ENCODE measurements at regions not wholly inside any gene's neighbourhood (a gene's known extent, or its start where the extent isn't known, plus 50 kb on each side); places are given as distances from the start of the nearest gene placed in this dataset.

- no peak for DNase-seq (ENCODE audit: low spot score)
These were observed 77.2 kb upstream of the CALCR start for GRCh38 chr7:93651603-93652159.

GRCh38 chr7:93646538-93646937, 72.0 kb upstream of the CALCR start:
- no peak for DNase-seq (ENCODE audit: low spot score)

DNA sequence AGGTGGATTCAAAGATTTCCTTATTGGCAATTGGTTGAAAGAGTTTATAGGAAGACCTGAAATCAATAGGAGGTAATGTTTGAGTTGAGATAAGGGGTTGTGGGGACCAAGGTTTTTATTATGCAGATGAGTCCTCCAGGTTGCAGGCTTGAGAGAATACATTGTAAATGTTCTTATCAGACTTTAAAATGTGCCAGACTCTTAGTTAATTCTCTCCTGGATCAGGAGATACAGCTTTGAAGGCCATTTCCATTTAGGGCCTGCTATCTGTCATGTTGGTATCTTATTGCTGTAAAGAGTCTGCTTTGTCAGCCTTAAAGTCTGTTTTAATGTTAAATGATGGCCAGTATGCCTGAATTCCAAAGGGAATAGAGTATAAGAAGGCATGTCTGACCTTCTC, 61.8 kb upstream of the CALCR start:
- DNase-seq (ENCODE audit: low spot score) = no peak

DNA sequence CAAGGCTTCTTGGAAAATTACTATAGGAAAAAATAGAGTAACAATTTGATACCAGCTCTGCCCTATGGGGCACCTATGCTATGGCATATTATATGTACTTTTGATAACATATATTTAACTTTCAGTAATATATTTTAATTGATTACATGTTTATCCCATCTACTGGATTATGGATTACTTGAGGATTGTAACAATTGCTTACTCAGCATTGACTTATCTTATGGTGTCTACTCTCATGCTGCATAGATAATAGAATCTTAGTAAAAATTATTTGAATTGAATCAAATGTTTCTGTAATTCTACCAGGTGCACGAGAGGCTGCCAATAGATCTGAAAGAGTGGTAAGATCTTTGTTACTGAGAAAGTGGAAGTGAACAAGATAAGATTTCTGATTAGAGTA, 57.8 kb upstream of the CALCR start:
- no peak for DNase-seq (ENCODE audit: low spot score)

- DNase-seq (ENCODE audit: low spot score) = peak; percentile 12
These were observed 54.8 kb upstream of the CALCR start for GRCh38 chr7:93629291-93629801.

DNA sequence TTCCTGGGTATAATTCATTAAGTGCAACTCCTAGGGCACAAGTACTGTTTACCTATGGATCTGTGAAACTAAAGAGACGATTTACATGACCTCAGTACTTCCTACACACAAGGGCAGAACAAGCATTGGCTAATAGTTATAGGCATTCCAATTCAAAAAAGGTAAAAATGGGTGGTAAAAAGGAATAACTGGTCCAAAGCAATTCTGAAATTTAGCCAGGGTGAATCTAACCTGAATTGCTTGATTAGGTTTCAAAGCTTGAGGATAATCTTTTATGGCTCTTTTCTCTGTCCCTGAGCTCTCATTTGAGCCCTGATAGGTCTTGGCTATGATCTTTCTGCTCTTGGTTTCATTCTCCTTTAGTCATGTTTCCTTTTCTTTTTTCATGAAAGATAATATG, 52.3 kb upstream of the CALCR start:
- no peak for DNase-seq (ENCODE audit: low spot score)
